A549 (cell line): ENCODE measurements at regions not wholly inside any gene's neighbourhood (a gene's known extent, or its start where the extent isn't known, plus 50 kb on each side); places are given as distances from the start of the nearest gene placed in this dataset.

Experiments used
- BHLHE40 ChIP-seq: IDR thresholded peaks from 2 replicates; pipeline ENCODE4 v1.6.1; 2012; ENCODE audit warnings: low read depth, low read length, inconsistent platforms
- CTCF ChIP-seq: fragments of >200 bp; sonication (Bioruptor Twin); formaldehyde crosslinking; IDR thresholded peaks from 3 replicates; pipeline ENCODE4 v1.5.1; 2016
- EHMT2 ChIP-seq: fragments of 200-600 bp; sonication (generic); IDR thresholded peaks from 2 replicates; pipeline ENCODE4 v1.6.1; 2016; ENCODE audit warnings: antibody characterized with exemption, low read depth, mild to moderate bottlenecking, moderate library complexity
- EP300 ChIP-seq, 2 experiments: fragments of >200 bp; sonication (Bioruptor Twin); formaldehyde crosslinking; IDR thresholded peaks; 2 replicates in 1 of 2; 3 replicates in 1 of 2; pipeline ENCODE4 v1.6.1; 2016 to 2017
- GATA3 ChIP-seq: IDR thresholded peaks from 2 replicates; pipeline ENCODE4 v1.6.1; 2012; ENCODE audit warnings: borderline replicate concordance
- HDAC2 ChIP-seq: fragments of 200-600 bp; sonication (generic); IDR thresholded peaks from 2 replicates; pipeline ENCODE4 v1.6.1; 2016
- MAX ChIP-seq: IDR thresholded peaks from 2 replicates; pipeline ENCODE4 v1.6.1; 2012
- MAZ ChIP-seq: fragments of 150-350 bp; IDR thresholded peaks from 2 replicates; pipeline ENCODE4 v1.6.1; 2014; ENCODE audit warnings: antibody characterized with exemption, low read depth, low read length, borderline replicate concordance
- MYC ChIP-seq: IDR thresholded peaks from 2 replicates; pipeline ENCODE4 v1.6.1; 2012; ENCODE audit warnings: mild to moderate bottlenecking, inconsistent platforms, low read length, improper control_type of control experiment, borderline replicate concordance
- TF ChIP-seq, protein P1 (sequence below): fragments of 150-350 bp; IDR thresholded peaks from 2 replicates; pipeline ENCODE4 v1.6.1; 2014; ENCODE audit warnings: low read depth, mild to moderate bottlenecking, low read length

- TF ChIP-seq CTCF = no peak
- no peak for TF ChIP-seq MAZ
- no peak for TF ChIP-seq HDAC2
- TF ChIP-seq MYC = no peak
- no peak for TF ChIP-seq MAX
- TF ChIP-seq EHMT2 = no peak
- no peak for TF ChIP-seq EP300 (IDR thresholded peaks at IDR 0.05)
- TF ChIP-seq, protein P1, sequence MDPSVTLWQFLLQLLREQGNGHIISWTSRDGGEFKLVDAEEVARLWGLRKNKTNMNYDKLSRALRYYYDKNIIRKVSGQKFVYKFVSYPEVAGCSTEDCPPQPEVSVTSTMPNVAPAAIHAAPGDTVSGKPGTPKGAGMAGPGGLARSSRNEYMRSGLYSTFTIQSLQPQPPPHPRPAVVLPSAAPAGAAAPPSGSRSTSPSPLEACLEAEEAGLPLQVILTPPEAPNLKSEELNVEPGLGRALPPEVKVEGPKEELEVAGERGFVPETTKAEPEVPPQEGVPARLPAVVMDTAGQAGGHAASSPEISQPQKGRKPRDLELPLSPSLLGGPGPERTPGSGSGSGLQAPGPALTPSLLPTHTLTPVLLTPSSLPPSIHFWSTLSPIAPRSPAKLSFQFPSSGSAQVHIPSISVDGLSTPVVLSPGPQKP = no peak
- no peak for TF ChIP-seq BHLHE40
- TF ChIP-seq GATA3 = no peak
These were observed 163.8 kb downstream of the DIRAS2 start for GRCh38 chr9:90478821-90479220.
